ENCODE measurements at regions not wholly inside any gene's neighbourhood (a gene's known extent, or its start where the extent isn't known, plus 50 kb on each side); places are given as distances from the start of the nearest gene placed in this dataset.

GRCh38 chr7:34207810-34208209 is 302.5 kb downstream of the BMPER start:
- no peak for TF ChIP-seq CTCF (IDR thresholded peaks at IDR 0.05)
- H3K4me2 ChIP-seq (replicated peaks; ENCODE audit: extremely low read depth, low read length, poor library complexity, severe bottlenecking) = no peak overlapping the region
- no peak overlapping the region for H3K9ac ChIP-seq (ENCODE audit: insufficient read depth, low read length, poor library complexity, severe bottlenecking)
- H3K27ac ChIP-seq (ENCODE audit: low read depth in 1 of 2, low read length in 2 of 2) = no peak overlapping the region
- H3K4me3 ChIP-seq (replicated peaks in 1 of 3; ENCODE audit: low read depth in 2 of 3, low read length in 3 of 3) = no peak overlapping the region
- Mint-ChIP-seq H3K27me3 (ENCODE audit: low read depth in 3 of 3) (no peaks in the 10 kb centered on the region), H3K9me3 (peaks cover 6 to 35% (median 11%) of the 10 kb centered on the region in 7 donors), H3K27ac (no peak overlapping the region), H3K36me3 (no peaks in the 10 kb centered on the region), H3K4me1 (no peaks in the 10 kb centered on the region), H3K4me3 (no peak overlapping the region)
- no peaks in the 10 kb centered on the region for H3K79me2 ChIP-seq (ENCODE audit: insufficient read depth, low read length)
- H3K4me1 ChIP-seq (ENCODE audit: control insufficient read depth in 1 of 2, insufficient read depth in 2 of 2, low read length in 2 of 2) = no peaks in the 10 kb centered on the region
- DNase-seq = no peak
- intact Hi-C loops (cut with micrococcal nuclease) = no loop called here
- H3K27me3 ChIP-seq (ENCODE audit: control insufficient read depth in 2 of 2, insufficient read depth in 2 of 2, low read length in 2 of 2) = no peaks in the 10 kb centered on the region
- no peaks in the 10 kb centered on the region for H4K20me1 ChIP-seq (ENCODE audit: insufficient read depth, low read length)
- H2AFZ ChIP-seq (ENCODE audit: insufficient read depth, low read depth, low read length, poor library complexity, severe bottlenecking) = no peak overlapping the region
- no peaks in the 10 kb centered on the region for H3K36me3 ChIP-seq (replicated peaks in 1 of 2; ENCODE audit: control insufficient read depth in 1 of 2, insufficient read depth in 2 of 2, low read length in 2 of 2)
- 88% methylated on average over 2 of the region's 5 CpGs for whole genome bisulfite sequencing (ENCODE audit: insufficient coverage)
- peaks cover 0 to 19% of the 10 kb centered on the region in 2 donors for H3K9me3 ChIP-seq (replicated peaks in 1 of 2; ENCODE audit: control insufficient read depth in 1 of 2, insufficient read depth in 1 of 2, low read length in 2 of 2)

GRCh38 chr7:34208878-34209621 is 303.7 kb downstream of the BMPER start:
- no peaks in the 10 kb centered on the region for H3K4me1 ChIP-seq (ENCODE audit: control insufficient read depth in 1 of 2, insufficient read depth in 2 of 2, low read length in 2 of 2)
- no peaks in the 10 kb centered on the region for H3K4me1 Mint-ChIP-seq
- 33% methylated on average over 1 of the region's 5 CpGs for WGBS (ENCODE audit: insufficient coverage)

More at GRCh38 chr7:34208878-34209621, 303.7 kb downstream of the BMPER start:
- H3K9me3 ChIP-seq (replicated peaks in 1 of 2; ENCODE audit: control insufficient read depth in 1 of 2, insufficient read depth in 1 of 2, low read length in 2 of 2) = peaks cover 4 to 20% of the 10 kb centered on the region in 2 donors
- no peak overlapping the region for H3K4me3 ChIP-seq (replicated peaks in 1 of 3; ENCODE audit: low read depth in 2 of 3, low read length in 3 of 3)
- no peak overlapping the region for H3K4me3 Mint-ChIP-seq
- no peak overlapping the region for H3K27ac Mint-ChIP-seq
- H3K27me3 Mint-ChIP-seq (ENCODE audit: low read depth in 3 of 3) = no peaks in the 10 kb centered on the region
- no peak overlapping the region for H3K9ac ChIP-seq (ENCODE audit: insufficient read depth, low read length, poor library complexity, severe bottlenecking)
- no peaks in the 10 kb centered on the region for H3K36me3 Mint-ChIP-seq
- H3K4me2 ChIP-seq (replicated peaks; ENCODE audit: extremely low read depth, low read length, poor library complexity, severe bottlenecking) = no peak overlapping the region
- no peaks in the 10 kb centered on the region for H3K36me3 ChIP-seq (replicated peaks in 1 of 2; ENCODE audit: control insufficient read depth in 1 of 2, insufficient read depth in 2 of 2, low read length in 2 of 2)
- H3K27me3 ChIP-seq (ENCODE audit: control insufficient read depth in 2 of 2, insufficient read depth in 2 of 2, low read length in 2 of 2) = no peaks in the 10 kb centered on the region
- no peak overlapping the region for H2AFZ ChIP-seq (ENCODE audit: insufficient read depth, low read depth, low read length, poor library complexity, severe bottlenecking)
- H3K27ac ChIP-seq (ENCODE audit: low read depth in 1 of 2, low read length in 2 of 2) = no peak overlapping the region
- no peak for DNase-seq
- TF ChIP-seq CTCF (IDR thresholded peaks at IDR 0.05) = no peak
- peaks cover 6 to 39% (median 11%) of the 10 kb centered on the region in 7 donors for H3K9me3 Mint-ChIP-seq
- H3K79me2 ChIP-seq (ENCODE audit: insufficient read depth, low read length) = no peaks in the 10 kb centered on the region
- intact Hi-C loops (cut with micrococcal nuclease) = no loop called here
- no peaks in the 10 kb centered on the region for H4K20me1 ChIP-seq (ENCODE audit: insufficient read depth, low read length)
